ENCODE measurements at regions not wholly inside any gene's neighbourhood (a gene's known extent, or its start where the extent isn't known, plus 50 kb on each side); places are given as distances from the start of the nearest gene placed in this dataset.
A peak's percentile ranks its signal among the peaks of the same experiment; 100 is the strongest.

DNA sequence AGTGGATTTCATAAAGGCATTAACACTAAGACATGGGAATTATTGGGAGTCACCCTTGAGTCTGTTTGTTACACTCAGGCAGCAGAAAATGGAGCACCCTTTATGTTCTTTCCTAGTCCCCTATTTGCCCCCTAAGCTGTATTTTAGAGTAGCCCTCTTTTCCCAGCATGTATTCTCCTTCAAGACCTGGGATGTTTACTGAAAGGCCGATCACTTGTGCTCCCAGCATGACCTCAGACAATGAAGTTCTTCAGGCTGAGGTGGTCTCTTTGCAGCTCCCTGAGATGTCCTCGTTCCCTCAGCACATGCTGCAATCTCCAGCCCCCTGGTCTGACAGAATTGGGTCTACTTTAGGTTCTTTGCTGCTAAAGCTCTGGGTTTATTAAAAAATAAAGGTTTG lies 169.7 kb downstream of the YTHDC2 start:
- Histone ChIP-seq H3K79me2 (ENCODE audit: control insufficient read depth, insufficient read depth, low read length) (no peaks in the 10 kb centered on the region), H3K4me1 (ENCODE audit: control insufficient read depth, low read depth, low read length) (peaks cover 11% of the 10 kb centered on the region), H3K27me3 (ENCODE audit: insufficient read depth, low read length, poor library complexity) (no peaks in the 10 kb centered on the region), H3K4me2 (ENCODE audit: low read length) (no peak overlapping the region), H3K36me3 (ENCODE audit: control insufficient read depth, insufficient read depth, low read length) (no peaks in the 10 kb centered on the region), H3K9ac (ENCODE audit: low read length) (no peak overlapping the region), H3K18ac (ENCODE audit: low read length) (peak overlapping the region; percentile 94), H3K79me1 (ENCODE audit: low read length) (no peaks in the 10 kb centered on the region), H2BK120ac (ENCODE audit: low read depth, low read length) (no peak overlapping the region), H3K27ac (ENCODE audit: low read depth, low read length) (peak overlapping the region; percentile 52), H2BK15ac (replicated peaks; ENCODE audit: low read depth) (no peak overlapping the region), H2BK5ac (ENCODE audit: low read length) (peak overlapping the region; percentile 1), H3K4me3 (ENCODE audit: low read length) (no peak overlapping the region), H2AK5ac (ENCODE audit: low read length) (no peak overlapping the region), H3K23ac (ENCODE audit: low read length) (no peak overlapping the region), H3K56ac (ENCODE audit: low read length) (no peak overlapping the region), H4K5ac (ENCODE audit: low read length) (no peak overlapping the region), H3K4ac (ENCODE audit: low read depth, low read length) (peak overlapping the region; percentile 60), H4K8ac (ENCODE audit: low read depth, low read length) (no peak overlapping the region)
- peak; percentile 65 for DNase-seq
- WGBS (ENCODE audit: extremely low coverage, insufficient coverage, low lambda C conversion rate) = no CpG with 5 or more reads among the region's 2 CpGs

DNA sequence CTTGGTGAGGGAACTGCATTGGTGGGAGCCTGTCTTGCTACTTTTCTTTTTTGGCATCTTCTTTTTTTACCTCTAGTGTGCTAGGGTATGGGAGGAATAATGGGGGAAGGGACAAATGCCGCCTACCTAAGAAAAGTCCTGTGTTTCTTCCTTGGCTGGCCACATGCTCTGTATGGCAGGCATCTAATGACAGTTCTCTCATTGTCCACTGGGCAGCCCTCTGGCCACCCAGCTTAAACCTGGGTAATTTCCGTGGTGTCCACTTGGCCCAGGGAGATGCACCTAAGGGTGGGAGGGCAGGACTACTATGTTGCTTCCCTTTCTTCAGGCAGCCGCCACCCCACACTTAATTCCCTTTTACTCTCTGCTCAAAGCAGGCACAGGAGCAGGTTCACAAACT lies 173.1 kb downstream of the YTHDC2 start:
- no peak overlapping the region for H3K4me2 ChIP-seq (ENCODE audit: low read length)
- no peak overlapping the region for H4K5ac ChIP-seq (ENCODE audit: low read length)
- peak overlapping the region; percentile 70 for H3K56ac ChIP-seq (ENCODE audit: low read length)
- peak overlapping the region; percentile 35 for H3K18ac ChIP-seq (ENCODE audit: low read length)
- H3K79me1 ChIP-seq (ENCODE audit: low read length) = no peaks in the 10 kb centered on the region
- H3K23ac ChIP-seq (ENCODE audit: low read length) = no peak overlapping the region
- peaks cover 8% of the 10 kb centered on the region for H3K4me1 ChIP-seq (ENCODE audit: control insufficient read depth, low read depth, low read length)
- H3K36me3 ChIP-seq (ENCODE audit: control insufficient read depth, insufficient read depth, low read length) = no peaks in the 10 kb centered on the region
- no peak overlapping the region for H2AK5ac ChIP-seq (ENCODE audit: low read length)
- peak overlapping the region; percentile 57 for H2BK5ac ChIP-seq (ENCODE audit: low read length)
- WGBS (ENCODE audit: extremely low coverage, insufficient coverage, low lambda C conversion rate) = no CpG with 5 or more reads among the region's 3 CpGs
- H2BK15ac ChIP-seq (replicated peaks; ENCODE audit: low read depth) = no peak overlapping the region
- H3K4me3 ChIP-seq (ENCODE audit: low read length) = no peak overlapping the region
- peak overlapping the region; percentile 31 for H2BK120ac ChIP-seq (ENCODE audit: low read depth, low read length)
- H3K4ac ChIP-seq (ENCODE audit: low read depth, low read length) = peak overlapping the region; percentile 84
- H4K8ac ChIP-seq (ENCODE audit: low read depth, low read length) = no peak overlapping the region
- no peaks in the 10 kb centered on the region for H3K79me2 ChIP-seq (ENCODE audit: control insufficient read depth, insufficient read depth, low read length)
- peak overlapping the region; percentile 0 for H3K27ac ChIP-seq (ENCODE audit: low read depth, low read length)
- H3K9ac ChIP-seq (ENCODE audit: low read length) = no peak overlapping the region
- no peaks in the 10 kb centered on the region for H3K27me3 ChIP-seq (ENCODE audit: insufficient read depth, low read length, poor library complexity)
- DNase-seq = no peak

DNA sequence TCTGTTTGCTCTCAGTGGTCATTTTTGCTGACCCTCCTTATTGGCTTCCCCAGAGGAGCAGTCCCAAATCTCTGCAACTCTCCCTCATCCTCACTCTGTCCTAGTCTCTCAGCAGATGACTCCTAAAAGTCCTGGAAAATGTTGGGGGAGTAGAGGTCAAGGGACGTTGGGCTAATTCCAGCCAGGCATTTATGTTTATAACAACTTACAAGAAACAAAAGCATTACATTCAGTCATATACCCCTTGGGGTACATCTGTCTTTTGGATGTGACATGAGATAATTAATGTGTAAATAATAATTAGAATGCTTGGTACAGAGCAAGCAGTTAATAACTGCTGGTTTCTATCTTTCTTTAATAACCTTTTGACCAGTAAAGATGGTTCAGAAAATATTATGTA lies 176.2 kb downstream of the YTHDC2 start:
- H3K18ac ChIP-seq (ENCODE audit: low read length) = no peak overlapping the region
- DNase-seq = no peak
- no peak overlapping the region for H4K5ac ChIP-seq (ENCODE audit: low read length)
- no peak overlapping the region for H3K23ac ChIP-seq (ENCODE audit: low read length)
- WGBS (ENCODE audit: extremely low coverage, insufficient coverage, low lambda C conversion rate) = no CpG with 5 or more reads among the region's 1 CpG
- no peak overlapping the region for H3K4me2 ChIP-seq (ENCODE audit: low read length)
- no peaks in the 10 kb centered on the region for H3K27me3 ChIP-seq (ENCODE audit: insufficient read depth, low read length, poor library complexity)
- no peaks in the 10 kb centered on the region for H3K79me2 ChIP-seq (ENCODE audit: control insufficient read depth, insufficient read depth, low read length)
- H2BK5ac ChIP-seq (ENCODE audit: low read length) = no peak overlapping the region
- H2BK120ac ChIP-seq (ENCODE audit: low read depth, low read length) = no peak overlapping the region
- H2BK15ac ChIP-seq (replicated peaks; ENCODE audit: low read depth) = peak overlapping the region; percentile 13
- no peak overlapping the region for H3K9ac ChIP-seq (ENCODE audit: low read length)
- H3K56ac ChIP-seq (ENCODE audit: low read length) = no peak overlapping the region
- H3K4ac ChIP-seq (ENCODE audit: low read depth, low read length) = no peak overlapping the region
- H3K4me3 ChIP-seq (ENCODE audit: low read length) = no peak overlapping the region
- H2AK5ac ChIP-seq (ENCODE audit: low read length) = no peak overlapping the region
- H3K36me3 ChIP-seq (ENCODE audit: control insufficient read depth, insufficient read depth, low read length) = no peaks in the 10 kb centered on the region
- H3K4me1 ChIP-seq (ENCODE audit: control insufficient read depth, low read depth, low read length) = peaks cover 9% of the 10 kb centered on the region
- peak overlapping the region; percentile 76 for H4K8ac ChIP-seq (ENCODE audit: low read depth, low read length)
- H3K27ac ChIP-seq (ENCODE audit: low read depth, low read length) = no peak overlapping the region
- no peaks in the 10 kb centered on the region for H3K79me1 ChIP-seq (ENCODE audit: low read length)

DNA sequence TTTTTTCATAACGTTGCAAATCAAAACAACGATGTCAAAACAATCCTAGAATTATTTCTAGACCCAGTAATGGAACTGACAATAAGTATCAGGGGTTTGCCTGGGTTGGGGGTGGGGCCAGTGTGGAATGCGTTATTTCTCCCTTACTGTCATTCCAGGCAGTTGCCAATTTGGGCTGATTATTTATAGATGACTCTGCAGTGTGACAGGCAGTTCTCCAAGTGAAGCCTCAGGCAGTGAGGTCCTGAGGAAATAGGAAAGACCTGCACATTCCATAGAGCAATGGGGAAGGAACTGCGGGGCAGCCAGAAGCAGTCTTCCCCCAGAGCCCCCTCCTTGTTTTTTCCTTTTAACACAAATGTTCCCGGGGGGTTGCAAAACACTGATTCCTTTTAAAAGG lies 179.0 kb downstream of the YTHDC2 start:
- no peaks in the 10 kb centered on the region for H3K36me3 ChIP-seq (ENCODE audit: control insufficient read depth, insufficient read depth, low read length)
- no peak overlapping the region for H3K4me2 ChIP-seq (ENCODE audit: low read length)
- no peak overlapping the region for H3K4ac ChIP-seq (ENCODE audit: low read depth, low read length)
- H4K8ac ChIP-seq (ENCODE audit: low read depth, low read length) = no peak overlapping the region
- no peaks in the 10 kb centered on the region for H3K79me2 ChIP-seq (ENCODE audit: control insufficient read depth, insufficient read depth, low read length)
- DNase-seq = peak; percentile 72
- H4K5ac ChIP-seq (ENCODE audit: low read length) = no peak overlapping the region
- WGBS (ENCODE audit: extremely low coverage, insufficient coverage, low lambda C conversion rate) = no CpG with 5 or more reads among the region's 5 CpGs
- H3K56ac ChIP-seq (ENCODE audit: low read length) = peak overlapping the region; percentile 57
- H3K27ac ChIP-seq (ENCODE audit: low read depth, low read length) = peak overlapping the region; percentile 94
- H2BK5ac ChIP-seq (ENCODE audit: low read length) = no peak overlapping the region
- no peak overlapping the region for H3K9ac ChIP-seq (ENCODE audit: low read length)
- no peak overlapping the region for H2AK5ac ChIP-seq (ENCODE audit: low read length)
- no peak overlapping the region for H3K4me3 ChIP-seq (ENCODE audit: low read length)
- H2BK120ac ChIP-seq (ENCODE audit: low read depth, low read length) = peak overlapping the region; percentile 45
- peak overlapping the region; percentile 96 for H2BK15ac ChIP-seq (replicated peaks; ENCODE audit: low read depth)
- H3K79me1 ChIP-seq (ENCODE audit: low read length) = no peaks in the 10 kb centered on the region
- peak overlapping the region; percentile 92 for H3K18ac ChIP-seq (ENCODE audit: low read length)
- no peak overlapping the region for H3K23ac ChIP-seq (ENCODE audit: low read length)
- H3K4me1 ChIP-seq (ENCODE audit: control insufficient read depth, low read depth, low read length) = peaks cover 7% of the 10 kb centered on the region
- no peaks in the 10 kb centered on the region for H3K27me3 ChIP-seq (ENCODE audit: insufficient read depth, low read length, poor library complexity)

DNA sequence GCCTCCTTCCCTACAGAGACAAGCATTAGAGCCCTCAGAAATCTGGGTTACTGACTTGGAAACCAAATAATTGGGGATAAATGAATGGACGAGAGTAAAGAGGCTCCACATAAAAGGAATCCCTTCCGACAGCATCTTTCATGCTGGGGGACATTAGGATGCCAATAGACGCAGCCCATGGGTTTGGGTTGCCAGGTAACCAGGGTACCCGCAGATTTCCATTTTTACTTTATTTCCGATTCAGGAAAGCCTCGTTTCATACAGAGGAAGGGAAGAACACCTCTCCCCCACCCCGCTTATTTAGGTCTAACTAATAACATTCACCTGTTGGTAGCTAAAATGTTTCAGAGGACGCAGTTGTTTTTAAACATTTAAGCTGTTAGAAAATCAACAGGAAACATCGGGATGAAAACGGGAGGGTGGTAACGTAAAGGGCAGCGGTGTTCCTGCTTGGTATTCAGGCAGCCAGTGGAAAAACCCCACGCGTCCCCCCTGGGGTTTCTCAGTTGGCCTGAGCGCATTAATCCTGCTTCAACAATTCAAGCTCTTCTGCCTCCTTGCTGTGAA lies 179.5 kb downstream of the YTHDC2 start:
- H3K27ac ChIP-seq (ENCODE audit: low read depth, low read length) = peak overlapping the region; percentile 94

DNA sequence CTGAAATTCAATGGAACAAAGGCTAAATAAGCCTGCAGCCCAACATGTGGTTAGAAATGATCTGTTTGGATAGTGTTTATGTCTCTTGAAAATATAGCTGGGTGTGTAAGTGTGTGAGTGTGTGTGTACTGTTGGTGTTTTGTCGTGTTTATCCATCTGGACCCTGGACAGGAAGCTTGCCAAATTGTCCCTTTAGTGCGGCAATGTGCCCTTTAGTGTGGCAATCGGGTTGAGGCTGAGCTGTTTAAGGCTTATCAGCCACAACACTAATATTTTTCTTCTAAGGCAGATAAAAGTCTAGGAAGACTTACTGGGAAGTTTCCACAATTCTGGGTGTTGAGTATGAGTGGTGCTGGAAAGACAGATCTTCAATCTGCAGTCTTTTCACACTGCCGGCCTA lies 180.2 kb downstream of the YTHDC2 start:
- Histone ChIP-seq H3K4me1 (ENCODE audit: control insufficient read depth, low read depth, low read length) (peaks cover 7% of the 10 kb centered on the region), H2AK5ac (ENCODE audit: low read length) (no peak overlapping the region), H3K27ac (ENCODE audit: low read depth, low read length) (peak overlapping the region; percentile 79), H4K5ac (ENCODE audit: low read length) (no peak overlapping the region), H3K79me2 (ENCODE audit: control insufficient read depth, insufficient read depth, low read length) (no peaks in the 10 kb centered on the region), H3K23ac (ENCODE audit: low read length) (no peak overlapping the region), H2BK120ac (ENCODE audit: low read depth, low read length) (peak overlapping the region; percentile 98), H3K9ac (ENCODE audit: low read length) (no peak overlapping the region), H3K27me3 (ENCODE audit: insufficient read depth, low read length, poor library complexity) (no peaks in the 10 kb centered on the region), H2BK5ac (ENCODE audit: low read length) (no peak overlapping the region), H3K4ac (ENCODE audit: low read depth, low read length) (no peak overlapping the region), H3K56ac (ENCODE audit: low read length) (peak overlapping the region; percentile 66), H3K4me3 (ENCODE audit: low read length) (no peak overlapping the region), H3K36me3 (ENCODE audit: control insufficient read depth, insufficient read depth, low read length) (no peaks in the 10 kb centered on the region), H4K8ac (ENCODE audit: low read depth, low read length) (no peak overlapping the region), H3K79me1 (ENCODE audit: low read length) (no peaks in the 10 kb centered on the region), H3K4me2 (ENCODE audit: low read length) (no peak overlapping the region), H2BK15ac (replicated peaks; ENCODE audit: low read depth) (peak overlapping the region; percentile 74), H3K18ac (ENCODE audit: low read length) (peak overlapping the region; percentile 97)
- WGBS (ENCODE audit: extremely low coverage, insufficient coverage, low lambda C conversion rate) = no CpG with 5 or more reads among the region's 4 CpGs
- no peak for DNase-seq

More for the DNA sequence above, 179.5 kb downstream of the YTHDC2 start:
- H3K36me3 ChIP-seq (ENCODE audit: control insufficient read depth, insufficient read depth, low read length) = no peaks in the 10 kb centered on the region
- peaks cover 7% of the 10 kb centered on the region for H3K4me1 ChIP-seq (ENCODE audit: control insufficient read depth, low read depth, low read length)
- peak overlapping the region; percentile 92 for H3K18ac ChIP-seq (ENCODE audit: low read length)
- H3K4me2 ChIP-seq (ENCODE audit: low read length) = peak overlapping the region; percentile 41
- peak overlapping the region; percentile 57 for H3K56ac ChIP-seq (ENCODE audit: low read length)
- peak overlapping the region; percentile 67 for H2BK15ac ChIP-seq (replicated peaks; ENCODE audit: low read depth)
- H3K23ac ChIP-seq (ENCODE audit: low read length) = no peak overlapping the region
- H2BK120ac ChIP-seq (ENCODE audit: low read depth, low read length) = peak overlapping the region; percentile 78
- peak; percentile 79 for DNase-seq
- H3K79me2 ChIP-seq (ENCODE audit: control insufficient read depth, insufficient read depth, low read length) = no peaks in the 10 kb centered on the region
- H2BK5ac ChIP-seq (ENCODE audit: low read length) = peak overlapping the region; percentile 52
- no peaks in the 10 kb centered on the region for H3K27me3 ChIP-seq (ENCODE audit: insufficient read depth, low read length, poor library complexity)
- H3K4me3 ChIP-seq (ENCODE audit: low read length) = no peak overlapping the region
- no peaks in the 10 kb centered on the region for H3K79me1 ChIP-seq (ENCODE audit: low read length)
- WGBS (ENCODE audit: extremely low coverage, insufficient coverage, low lambda C conversion rate) = no CpG with 5 or more reads among the region's 15 CpGs
- H3K4ac ChIP-seq (ENCODE audit: low read depth, low read length) = peak overlapping the region; percentile 55
- no peak overlapping the region for H4K8ac ChIP-seq (ENCODE audit: low read depth, low read length)
- no peak overlapping the region for H2AK5ac ChIP-seq (ENCODE audit: low read length)
- no peak overlapping the region for H4K5ac ChIP-seq (ENCODE audit: low read length)
- peak overlapping the region; percentile 30 for H3K9ac ChIP-seq (ENCODE audit: low read length)
